K562 (cell line): ENCODE measurements at regions not wholly inside any gene's neighbourhood (a gene's known extent, or its start where the extent isn't known, plus 50 kb on each side); places are given as distances from the start of the nearest gene placed in this dataset.

Experiments
- ATAC-seq: fragments of 200-7000 bp; cut with Tn5 transposase; 3 replicates; pipeline ENCODE4 v1.9.1; 2020; ENCODE audit warnings: moderate library complexity
- BruUV-seq: library from RNA; stranded (reverse); fragments of 400-500 nt; replicated peaks from 2 replicates; lab custom pipeline; 2021; lab: Mats Ljungman, UMichigan
- CTCF ChIA-PET: fragments of 300-600 bp; formaldehyde crosslinking; extraction: SDS; loops from one replicate; lab custom pipeline; 2021; ENCODE audit warnings: low intra/inter-chr PET ratio; lab: Yijun Ruan, JAX
- POLR2A ChIA-PET: fragments of 300-600, 350-650 bp; sonication (Branson Sonifier 250); formaldehyde crosslinking; extraction: SDS; loops from one replicate; lab custom pipeline; 2021; ENCODE audit warnings: antibody characterized with exemption, inconsistent platforms; lab: Yijun Ruan, JAX
- DNase-seq, 4 experiments: peaks; one replicate each; pipeline versions ENCODE4 v3.0.0 to v3.0.0-alpha.2; 2011 to 2018; ENCODE audit warnings: low spot score in 3 of 4, mixed read lengths in 3 of 4; ENCODE audit errors: extremely low read depth in 1 of 4
- FAIRE-seq: peaks from 2 replicates; lab custom pipeline; 2011; peaks lifted over from hg19 to GRCh38; lab: Jason Lieb, UNC
- H2AFZ ChIP-seq: 2 replicates; pipeline ENCODE4 v1.6.0; 2011; ENCODE audit warnings: low read depth, low read length, control low read depth, inconsistent platforms
- H3K27ac ChIP-seq: fragments of 200-600 bp; 3 replicates; pipeline ENCODE4 v1.8.0; 2011; ENCODE audit warnings: low read depth, mild to moderate bottlenecking, control low read depth, inconsistent platforms, low read length, moderate library complexity, mixed read lengths; ENCODE audit errors: extremely low read depth
- H3K27me3 ChIP-seq, 2 experiments: fragments of 300-600 bp in 1 of 2; 2 replicates in 1 of 2; 3 replicates in 1 of 2; pipeline versions ENCODE4 v1.6.0 to v1.8.0; 2011; ENCODE audit warnings: inconsistent platforms in 2 of 2, low read length in 2 of 2, mild to moderate bottlenecking in 1 of 2, mixed read lengths in 1 of 2, moderate library complexity in 1 of 2; ENCODE audit not compliant: control insufficient read depth in 2 of 2, insufficient read depth in 2 of 2
- H3K36me3 ChIP-seq: fragments of 300-600 bp; 3 replicates; pipeline ENCODE4 v1.8.0; 2011; ENCODE audit warnings: mild to moderate bottlenecking, low read length, inconsistent platforms; ENCODE audit not compliant: control insufficient read depth, insufficient read depth
- H3K4me1 ChIP-seq, 2 experiments: fragments of 200-600 bp in 1 of 2; replicated peaks in 1 of 2; 2 replicates in 1 of 2; 3 replicates in 1 of 2; pipeline versions ENCODE4 v1.5.1 to v1.8.0; 2011; ENCODE audit warnings: inconsistent platforms in 2 of 2, low read length in 2 of 2, mild to moderate bottlenecking in 1 of 2, mixed read lengths in 1 of 2, moderate library complexity in 1 of 2; ENCODE audit not compliant: control insufficient read depth in 2 of 2, insufficient read depth in 2 of 2
- H3K4me2 ChIP-seq: 2 replicates; pipeline ENCODE4 v1.6.1; 2011; ENCODE audit warnings: low read length, control low read depth, inconsistent platforms, mixed read lengths; ENCODE audit not compliant: insufficient read depth
- H3K4me3 ChIP-seq: fragments of 200-600 bp; sonication (generic), shearing (Covaris generic); 2 replicates; pipeline ENCODE4 v1.5.1; 2016; ENCODE audit warnings: control low read depth, inconsistent platforms
- H3K79me2 ChIP-seq: fragments of 200-600 bp; 3 replicates; pipeline ENCODE4 v1.8.0; 2011; ENCODE audit warnings: low read length, inconsistent platforms; ENCODE audit not compliant: control insufficient read depth, insufficient read depth
- H3K9ac ChIP-seq, 2 experiments: 2 replicates each; pipeline versions ENCODE4 v1.6.0 to v1.6.1; 2011; ENCODE audit warnings: low read depth in 2 of 2, low read length in 2 of 2, control low read depth in 1 of 2, inconsistent platforms in 1 of 2, mild to moderate bottlenecking in 1 of 2, mixed read lengths in 1 of 2; ENCODE audit not compliant: insufficient read depth in 1 of 2
- H3K9me1 ChIP-seq: one replicate; pipeline ENCODE4 v1.6.0; 2011; ENCODE audit warnings: inconsistent platforms, mild to moderate bottlenecking, low read length, moderate library complexity; ENCODE audit not compliant: control insufficient read depth, insufficient read depth
- H3K9me3 ChIP-seq: replicated peaks from 2 replicates; pipeline ENCODE4 v1.5.1; 2011; ENCODE audit warnings: low read depth, low read length, inconsistent platforms; ENCODE audit not compliant: control insufficient read depth, insufficient read depth
- H4K20me1 ChIP-seq: replicated peaks from 2 replicates; pipeline ENCODE4 v1.6.1; 2011; ENCODE audit warnings: low read length, inconsistent platforms, mixed read lengths; ENCODE audit not compliant: control insufficient read depth, insufficient read depth
- CEBPZ ChIP-seq: fragments of 150-350 bp; IDR thresholded peaks from 2 replicates; pipeline ENCODE4 v1.6.1; 2014; ENCODE audit warnings: low read depth, mild to moderate bottlenecking, low read length, borderline replicate concordance
- GATA2 ChIP-seq: sonication (generic); formaldehyde crosslinking; IDR thresholded peaks from 2 replicates; pipeline ENCODE4 v1.4.0; 2020; ENCODE audit warnings: mild to moderate bottlenecking, missing genetic modification reagents
- HDAC8 ChIP-seq: fragments of 450-650 bp; IDR thresholded peaks from 2 replicates; pipeline ENCODE4 v1.6.1; 2016; ENCODE audit warnings: mild to moderate bottlenecking, missing genetic modification characterization, moderate library complexity, missing compliant biosample characterization
- KDM1A ChIP-seq, 2 experiments: fragments of 450-650 bp; IDR thresholded peaks; 2 replicates each; pipeline ENCODE4 v1.6.1; 2016; ENCODE audit warnings: mild to moderate bottlenecking in 2 of 2
- MEIS2 ChIP-seq: fragments of 450-650 bp; IDR thresholded peaks from 2 replicates; pipeline ENCODE4 v1.6.1; 2014; ENCODE audit warnings: mild to moderate bottlenecking; ENCODE audit not compliant: partially characterized antibody
- PBX2 ChIP-seq, 2 experiments: IDR thresholded peaks in 1 of 2; conservative IDR thresholded peaks in 1 of 2; 2 replicates each; pipeline ENCODE4 v1.6.1; 2016; ENCODE audit warnings: low read depth in 2 of 2, mild to moderate bottlenecking in 1 of 2, missing compliant biosample characterization in 1 of 2, missing genetic modification characterization in 1 of 2, moderate library complexity in 1 of 2
- RBM34 ChIP-seq: fragments of 200-400 bp; formaldehyde crosslinking; IDR thresholded peaks from 2 replicates; pipeline ENCODE4 v1.6.1; 2018; ENCODE audit warnings: low read length, borderline replicate concordance; ENCODE audit not compliant: insufficient read depth
- RBM39 ChIP-seq: fragments of 200-400 bp; formaldehyde crosslinking; optimal IDR thresholded peaks from 2 replicates; pipeline ENCODE3; 2018; ENCODE audit warnings: low read depth, low read length
- SOX6 ChIP-seq: fragments of 450-650 bp; IDR thresholded peaks from 2 replicates; pipeline ENCODE4 v1.6.1; 2014; ENCODE audit warnings: mild to moderate bottlenecking
- ZNF12 ChIP-seq: sonication (generic); formaldehyde crosslinking; IDR thresholded peaks from 2 replicates; pipeline ENCODE4 v1.4.0; 2020; ENCODE audit warnings: mild to moderate bottlenecking, missing genetic modification reagents
- ZNF280A ChIP-seq: fragments of 450-650 bp; IDR thresholded peaks from 2 replicates; pipeline ENCODE4 v1.6.1; 2018; ENCODE audit warnings: mild to moderate bottlenecking, low read depth; ENCODE audit not compliant: partially characterized antibody
- WGBS: fragments of 100-300 bp; shearing (Covaris generic); methylation state at CpG from one replicate; pipeline ENCODE4 v1.1.6; 2016; ENCODE audit warnings: low coverage, mixed read lengths; ENCODE audit not compliant: insufficient coverage; ENCODE audit errors: missing lambda C conversion rate; 5-methylcytosine and 5-hydroxymethylcytosine counted together
- in situ Hi-C: fragments of 300-500 bp; cut with MboI; formaldehyde crosslinking; loops from 4 replicates; pipeline ENCODE4 v1.15.0; 2018; ENCODE audit warnings: inconsistent platforms, mixed read lengths
- intact Hi-C: fragments of 100-400 bp; cut with micrococcal nuclease; formaldehyde crosslinking; loops from 2 replicates; pipeline ENCODE4 v1.14.2; 2022

- Histone ChIP-seq H3K36me3 (no peaks in the 10 kb centered on the region), H3K9ac (no peak overlapping the region), H3K27ac (no peak overlapping the region), H3K4me2 (no peak overlapping the region), H3K9me1 (no peaks in the 10 kb centered on the region), H3K4me1 (no peaks in the 10 kb centered on the region; a peak in 1 of 5 replicates), H3K4me3 (no peak overlapping the region), H3K79me2 (no peaks in the 10 kb centered on the region), H3K27me3 (peaks cover 0 to 5% of the 10 kb centered on the region in 2 experiments; a peak in 1 of 5 replicates), H3K9me3 (no peaks in the 10 kb centered on the region), H2AFZ (no peak overlapping the region), H4K20me1 (no peaks in the 10 kb centered on the region)
- 5% methylated on average over 9 of the region's 9 CpGs for WGBS
- POLR2A ChIA-PET = interaction anchor here (0.9 to 1.7 kb wide), 3 partner anchors 9 to 115 kb away, joined by 3 to 4 read pairs (median 3); no protein-coding TSS in a partner anchor
- no TSS peak for BruUV-seq
- FAIRE-seq (no peak), DNase-seq (peak in 1 of 4 experiments; percentile 20), ATAC-seq (peak; percentile 41; the same call in 1 of the 3 replicates)
- in situ Hi-C loops (no loop called here), intact Hi-C loops (no loop called here)
- CTCF ChIA-PET = no interaction called here
- TF ChIP-seq GATA2 (CRISPR knock-in tag) (no peak), CEBPZ (no peak), ZNF280A (no peak), RBM34 (no peak), RBM39 (no peak), ZNF12 (no peak), HDAC8 (no peak), MEIS2 (peak; percentile 62), SOX6 (no peak), PBX2 (CRISPR knock-in tag; IDR thresholded peaks at IDR 0.05; ENCODE audit: low read depth) (no peak), PBX2 (tag; conservative IDR thresholded peaks at IDR 0.05; ENCODE audit: low read depth) (peak; percentile 80), KDM1A (IDR thresholded peaks at IDR 0.05) (peak; percentile 13 to 34; a peak in 2 of 4 replicates)
Observed at GRCh38 chr13:97124915-97125809, 97.0 kb upstream of the MBNL2 start.
